HS-27A (cell line): ENCODE measurements at regions not wholly inside any gene's neighbourhood (a gene's known extent, or its start where the extent isn't known, plus 50 kb on each side); places are given as distances from the start of the nearest gene placed in this dataset.
"Not testable (repeated sequence)": the region's sequence is repeated elsewhere in the genome, so short reads cannot be mapped to it uniquely, and the experiment has no call there.

Experiments used
- DNase-seq: peaks from one replicate; pipeline ENCODE4 v3.0.0-alpha.2; 2012; ENCODE audit warnings: low read depth, missing footprints

- no peak for DNase-seq
Observed at GRCh38 chr3:75321060-75321459, 343.1 kb upstream of the FRG2C start.

GRCh38 chr3:75323936-75324335 is 340.2 kb upstream of the FRG2C start:
- not testable (repeated sequence) for DNase-seq

GRCh38 chr3:75325716-75326115 is 338.4 kb upstream of the FRG2C start:
- DNase-seq, result no peak

- no peak for DNase-seq
Observed at GRCh38 chr3:75327453-75327852, 336.7 kb upstream of the FRG2C start.

GRCh38 chr3:75329476-75330097 is 334.5 kb upstream of the FRG2C start:
- DNase-seq, result no peak

GRCh38 chr3:75330446-75330845 is 333.7 kb upstream of the FRG2C start:
- DNase-seq, result not testable (repeated sequence)

- DNase-seq, result not testable (repeated sequence)
Observed at GRCh38 chr3:75332090-75332489, 332.0 kb upstream of the FRG2C start.

GRCh38 chr3:75332794-75333193 is 331.3 kb upstream of the FRG2C start:
- DNase-seq, result no peak

GRCh38 chr3:75334299-75334698 is 329.8 kb upstream of the FRG2C start:
- no peak for DNase-seq

- no peak for DNase-seq
Observed at GRCh38 chr3:75337226-75337900, 326.8 kb upstream of the FRG2C start.

- no peak for DNase-seq
Observed at GRCh38 chr3:75338342-75338741, 325.8 kb upstream of the FRG2C start.

GRCh38 chr3:75341324-75342067 is 322.6 kb upstream of the FRG2C start:
- DNase-seq, result no peak

- DNase-seq, result no peak
Observed at GRCh38 chr3:75342425-75342824, 321.7 kb upstream of the FRG2C start.

GRCh38 chr3:75350536-75350935 is 313.6 kb upstream of the FRG2C start:
- DNase-seq, result not testable (repeated sequence)

GRCh38 chr3:75362086-75362784 is 301.9 kb upstream of the FRG2C start:
- not testable (repeated sequence) for DNase-seq

- DNase-seq, result not testable (repeated sequence)
Observed at GRCh38 chr3:75372964-75373363, 291.2 kb upstream of the FRG2C start.

- not testable (repeated sequence) for DNase-seq
Observed at GRCh38 chr3:75379840-75380239, 284.3 kb upstream of the FRG2C start.

- no peak for DNase-seq
Observed at GRCh38 chr3:75380276-75380771, 283.8 kb upstream of the FRG2C start.

GRCh38 chr3:75384016-75384415 is 280.1 kb upstream of the FRG2C start:
- DNase-seq, result not testable (repeated sequence)

- not testable (repeated sequence) for DNase-seq
Observed at GRCh38 chr3:75388486-75389124, 275.5 kb upstream of the FRG2C start.

GRCh38 chr3:75393288-75393694 is 270.8 kb upstream of the FRG2C start:
- DNase-seq, result not testable (repeated sequence)

- not testable (repeated sequence) for DNase-seq
Observed at GRCh38 chr3:75394102-75394501, 270.0 kb upstream of the FRG2C start.
